ENCODE measurements at regions not wholly inside any gene's neighbourhood (a gene's known extent, or its start where the extent isn't known, plus 50 kb on each side); places are given as distances from the start of the nearest gene placed in this dataset.
"Not testable (repeated sequence)": the region's sequence is repeated elsewhere in the genome, so short reads cannot be mapped to it uniquely, and the experiment has no call there.

DNA sequence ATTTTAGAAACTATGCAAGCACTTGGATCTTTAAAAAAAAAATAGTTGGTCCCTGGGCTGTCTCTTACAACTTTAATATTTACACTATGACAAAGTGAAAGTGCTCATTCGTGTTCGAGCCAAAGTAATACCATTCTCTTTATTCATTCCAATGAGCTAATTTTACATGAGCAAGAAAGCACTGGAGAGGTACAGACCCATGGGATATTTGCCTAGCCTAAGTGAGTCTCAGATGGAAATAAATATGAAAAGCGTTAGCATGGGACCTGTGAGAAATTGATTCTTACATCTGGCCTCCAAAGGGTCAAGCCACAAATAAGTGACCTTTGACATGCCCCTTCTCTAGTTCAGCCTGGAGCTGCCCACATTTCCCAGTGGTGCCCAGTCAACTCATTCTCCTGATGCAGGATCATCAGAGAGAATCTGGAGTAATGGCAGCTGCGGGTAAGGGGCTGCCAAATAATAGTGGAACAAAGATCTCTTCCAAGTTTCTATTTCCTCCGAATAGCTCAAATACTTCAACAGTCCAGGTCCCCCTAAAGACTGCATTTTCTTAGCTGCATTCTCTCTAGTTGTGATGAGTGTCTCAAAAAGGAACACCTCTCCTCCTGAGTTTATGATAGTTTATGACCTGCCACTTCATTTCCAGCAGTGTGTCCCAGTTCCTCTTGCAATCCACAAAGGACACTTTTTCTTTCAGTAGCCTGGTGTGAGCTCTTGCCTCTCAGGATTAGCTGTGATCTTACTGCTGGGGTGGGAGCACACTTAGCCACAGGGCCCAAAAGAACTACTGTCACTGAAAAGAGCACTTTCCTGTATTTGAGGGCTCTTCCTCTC, 208.2 kb downstream of the DAD1 start:
- no peak for TF ChIP-seq JUND (IDR thresholded peaks at IDR 0.05; ENCODE audit: low read depth)
- in situ Hi-C loops (cut with HindIII; ENCODE audit: low pct_unique_long_range_greater_than_20kb, low sequenced_read_pairs): no loop called here
- no peak for DNase-seq (ENCODE audit: low read depth in 1 of 2, low spot score in 1 of 2)

DNA sequence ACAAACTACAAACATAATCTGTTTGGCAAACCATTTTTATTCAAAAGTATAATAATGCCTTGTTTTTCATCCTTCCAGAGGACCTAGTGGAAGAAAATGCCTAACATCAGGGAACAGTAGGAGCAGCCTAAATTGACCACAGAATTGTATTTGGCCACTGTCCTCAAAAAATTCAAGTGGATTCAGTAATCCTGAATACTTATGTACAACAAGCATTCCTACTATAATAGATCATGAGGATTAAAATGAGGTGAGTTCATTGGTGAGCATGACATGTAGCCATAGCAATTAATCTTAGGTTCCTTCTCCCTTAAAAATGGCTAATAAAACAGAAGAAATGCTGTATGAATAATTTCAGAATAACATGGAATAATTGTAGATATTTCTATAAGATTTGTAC, 209.3 kb downstream of the DAD1 start:
- TF ChIP-seq JUND (IDR thresholded peaks at IDR 0.05; ENCODE audit: low read depth): no peak
- in situ Hi-C loops (cut with HindIII; ENCODE audit: low pct_unique_long_range_greater_than_20kb, low sequenced_read_pairs): no loop called here
- no peak for DNase-seq (ENCODE audit: low read depth in 1 of 2, low spot score in 1 of 2)

DNA sequence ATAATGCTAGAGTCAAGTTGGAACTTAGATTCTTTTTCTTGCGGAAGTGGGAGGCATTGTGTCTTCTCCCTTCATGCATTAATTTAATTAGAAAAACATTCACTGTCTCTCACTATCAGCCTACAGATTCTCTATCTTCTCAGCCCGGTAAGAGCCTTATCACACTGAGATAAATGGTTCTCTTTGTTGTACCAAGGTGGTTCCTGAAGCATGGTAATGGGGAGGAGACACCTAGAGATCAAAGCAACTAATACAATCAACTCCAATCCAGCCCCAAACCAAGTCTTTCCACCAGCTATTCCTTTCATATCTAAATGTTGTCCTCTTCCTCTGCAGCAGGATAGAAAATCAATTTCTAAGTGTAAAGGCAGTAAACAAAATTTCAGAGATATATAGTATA, 210.8 kb downstream of the DAD1 start:
- in situ Hi-C loops (cut with HindIII; ENCODE audit: low pct_unique_long_range_greater_than_20kb, low sequenced_read_pairs): no loop called here

DNA sequence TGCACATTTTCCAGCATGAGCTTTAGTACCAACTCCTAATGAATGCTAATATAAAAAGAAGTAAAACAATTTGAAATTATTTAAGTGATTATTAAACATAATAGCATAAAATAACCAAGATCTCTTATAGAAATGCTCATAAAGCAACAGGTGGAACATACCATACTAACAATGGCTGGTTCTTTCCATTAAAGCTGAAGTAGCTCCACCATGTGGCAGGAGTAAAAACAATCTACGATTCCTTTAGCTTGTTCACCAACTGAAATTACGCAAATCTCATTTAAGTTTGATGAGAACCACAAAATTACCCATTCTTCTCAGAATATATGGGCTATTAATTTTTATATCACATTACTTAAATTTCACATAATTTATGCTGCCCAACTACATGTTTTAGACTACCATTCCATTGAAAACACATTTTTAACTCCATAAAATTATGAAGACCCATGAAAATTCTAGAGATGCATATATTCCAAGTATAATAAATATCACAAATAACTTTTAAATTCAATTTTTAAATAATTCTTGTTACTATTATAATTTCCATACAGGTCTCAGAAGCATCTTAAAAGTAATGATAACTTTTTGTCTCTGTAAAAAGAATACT, 213.6 kb downstream of the DAD1 start:
- no peak for TF ChIP-seq JUND (IDR thresholded peaks at IDR 0.05; ENCODE audit: low read depth)
- in situ Hi-C loops (cut with HindIII; ENCODE audit: low pct_unique_long_range_greater_than_20kb, low sequenced_read_pairs): no loop called here
- DNase-seq (ENCODE audit: low read depth in 1 of 2, low spot score in 1 of 2): peak; percentile 9 to 67

More for the DNA sequence above, 210.8 kb downstream of the DAD1 start:
- TF ChIP-seq JUND (IDR thresholded peaks at IDR 0.05; ENCODE audit: low read depth): no peak
- no peak for DNase-seq (ENCODE audit: low read depth in 1 of 2, low spot score in 1 of 2)

DNA sequence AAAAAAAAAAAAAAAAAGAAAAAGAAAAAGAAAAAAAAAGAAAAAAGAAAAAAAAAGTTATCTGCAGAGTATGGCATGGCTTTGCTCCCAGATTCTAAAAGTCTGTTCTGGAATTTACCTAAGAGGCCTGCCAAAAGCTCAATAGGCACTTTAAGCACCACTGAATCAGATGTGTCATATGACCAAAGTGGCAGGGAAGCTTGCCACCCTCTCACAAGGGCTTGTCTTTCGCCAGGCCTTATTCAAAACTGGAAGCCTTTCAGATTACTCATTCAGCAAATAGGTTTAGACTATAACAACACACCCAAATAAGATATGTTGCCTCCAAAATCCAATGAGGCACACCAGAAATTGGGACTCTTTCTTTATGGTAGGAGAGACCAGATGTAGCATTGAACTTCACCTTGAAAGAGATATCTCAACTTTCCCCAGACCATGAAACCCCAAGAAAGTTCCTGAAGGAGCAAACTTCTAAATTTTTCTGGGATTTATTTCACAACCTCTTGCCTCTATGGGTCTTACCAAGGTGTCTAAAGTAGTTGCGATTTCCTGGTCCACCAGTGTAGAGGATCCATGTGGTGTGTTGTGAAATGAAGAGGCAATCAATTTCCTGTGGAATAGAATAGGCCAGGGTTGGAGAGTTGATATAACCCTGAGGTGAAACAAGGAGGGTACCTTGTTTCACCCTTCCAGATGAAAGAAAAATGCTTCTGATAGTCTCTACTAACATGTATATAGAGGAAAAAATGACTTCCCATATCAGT, 218.8 kb downstream of the DAD1 start:
- in situ Hi-C loops (cut with HindIII; ENCODE audit: low pct_unique_long_range_greater_than_20kb, low sequenced_read_pairs): no loop called here
- no peak for TF ChIP-seq JUND (IDR thresholded peaks at IDR 0.05; ENCODE audit: low read depth)
- DNase-seq (ENCODE audit: low read depth in 1 of 2, low spot score in 1 of 2): no peak

DNA sequence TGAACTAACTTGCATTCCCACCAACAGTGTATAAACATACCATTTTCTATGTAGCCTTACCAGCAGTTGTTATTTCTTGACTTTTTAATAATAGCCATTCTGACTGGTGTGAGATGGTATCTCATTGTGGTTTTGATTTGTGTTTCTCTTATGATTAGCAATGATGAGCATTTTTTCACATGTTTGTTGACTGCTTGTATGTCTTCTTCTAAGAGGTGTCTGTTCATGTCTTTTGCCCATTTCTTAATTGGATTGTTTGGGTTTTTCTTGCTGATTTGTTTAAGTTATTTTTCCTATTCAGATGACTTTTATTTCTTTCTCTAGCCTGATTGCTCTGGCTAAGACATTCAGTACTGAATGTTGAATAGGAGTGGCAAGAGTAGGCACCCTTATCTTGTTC, 230.3 kb downstream of the DAD1 start:
- no peak for TF ChIP-seq JUND (IDR thresholded peaks at IDR 0.05; ENCODE audit: low read depth)
- no peak for DNase-seq (ENCODE audit: low read depth in 1 of 2, low spot score in 1 of 2)
- in situ Hi-C loops (cut with HindIII; ENCODE audit: low pct_unique_long_range_greater_than_20kb, low sequenced_read_pairs): no loop called here

DNA sequence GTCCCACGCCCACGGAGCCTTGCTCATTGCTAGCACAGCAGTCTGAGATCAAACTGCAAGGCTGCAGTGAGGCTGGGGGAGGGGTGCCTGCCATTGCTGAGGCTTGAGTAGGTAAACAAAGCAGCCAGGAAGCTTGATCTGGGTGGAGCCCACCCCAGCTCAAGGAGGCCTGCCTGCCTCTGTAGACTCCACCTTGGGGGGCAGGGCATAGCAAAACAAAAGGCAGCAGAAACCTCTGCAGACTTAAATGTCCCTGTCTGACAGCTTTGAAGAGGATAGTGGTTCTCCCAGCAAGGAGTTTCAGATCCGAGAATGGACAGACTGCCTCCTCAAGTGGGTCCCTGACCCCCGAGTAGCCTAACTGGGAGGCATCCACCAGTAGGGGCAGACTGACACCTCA, 239.7 kb downstream of the DAD1 start:
- DNase-seq (ENCODE audit: low read depth in 1 of 2, low spot score in 1 of 2); in situ Hi-C loops (cut with HindIII; ENCODE audit: low pct_unique_long_range_greater_than_20kb, low sequenced_read_pairs): not testable (repeated sequence)

DNA sequence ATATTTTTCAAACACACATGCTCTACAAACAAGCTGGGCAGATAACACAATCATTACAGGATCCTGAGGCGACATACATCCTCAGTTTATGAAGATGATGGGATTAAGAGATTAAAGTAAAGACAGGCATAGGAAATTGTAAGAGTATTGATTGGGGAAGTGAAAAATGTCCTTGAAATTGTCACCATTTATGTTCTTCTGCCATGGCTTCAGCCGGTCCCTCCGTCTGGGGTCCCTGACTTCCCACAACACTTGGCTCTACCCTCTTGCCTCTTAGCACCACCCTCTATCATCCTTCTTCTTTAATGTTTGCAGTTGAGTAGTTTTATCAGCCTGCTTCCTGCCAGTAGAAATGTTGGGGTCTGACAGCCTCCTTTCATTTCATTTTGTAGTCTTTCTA, 244.4 kb downstream of the DAD1 start:
- DNase-seq (ENCODE audit: low read depth in 1 of 2, low spot score in 1 of 2): no peak
- no peak for TF ChIP-seq JUND (IDR thresholded peaks at IDR 0.05; ENCODE audit: low read depth)
- in situ Hi-C loops (cut with HindIII; ENCODE audit: low pct_unique_long_range_greater_than_20kb, low sequenced_read_pairs): no loop called here

DNA sequence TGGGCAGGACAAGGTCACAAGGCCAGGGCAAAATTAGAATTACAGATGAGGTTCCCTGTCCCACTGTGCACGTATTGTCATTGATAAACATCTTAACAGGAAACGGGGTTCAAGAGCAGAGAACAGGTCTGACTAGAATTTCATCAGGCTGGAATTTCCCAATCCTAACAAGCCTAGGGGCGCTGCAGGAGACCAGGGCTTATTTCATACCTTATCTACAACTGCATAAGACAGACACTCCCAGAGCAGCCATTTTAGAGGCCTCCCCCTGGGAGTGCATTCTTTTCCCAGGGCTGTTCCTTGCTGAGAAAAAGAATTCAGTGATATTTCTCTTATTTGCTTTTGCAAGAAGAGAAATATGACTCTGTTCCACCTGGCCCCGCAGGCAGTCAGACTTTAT, 244.8 kb downstream of the DAD1 start:
- in situ Hi-C loops (cut with HindIII; ENCODE audit: low pct_unique_long_range_greater_than_20kb, low sequenced_read_pairs): not testable (repeated sequence)
- DNase-seq (ENCODE audit: low read depth in 1 of 2, low spot score in 1 of 2): peak in 1 of 2 experiments; percentile 16

DNA sequence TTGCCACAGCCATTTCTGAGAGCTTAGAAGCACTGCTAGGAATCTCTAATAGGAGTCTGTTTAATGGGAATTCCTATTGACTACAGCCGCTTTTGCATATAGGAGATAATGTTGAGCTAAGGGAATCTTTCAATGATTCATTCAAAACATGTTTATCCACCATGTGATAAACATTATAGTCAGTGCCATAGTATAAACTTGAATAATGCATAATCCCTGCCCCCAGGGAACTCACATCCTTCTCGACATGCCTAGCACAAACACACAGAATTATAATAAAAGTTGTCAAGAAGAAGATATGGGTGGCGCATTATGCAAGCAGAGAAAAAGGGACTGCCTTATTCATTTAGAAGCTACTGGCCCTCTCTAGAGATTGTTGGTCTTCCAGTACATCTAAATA, 248.0 kb downstream of the DAD1 start:
- no peak for TF ChIP-seq JUND (IDR thresholded peaks at IDR 0.05; ENCODE audit: low read depth)
- in situ Hi-C loops (cut with HindIII; ENCODE audit: low pct_unique_long_range_greater_than_20kb, low sequenced_read_pairs): no loop called here
- DNase-seq (ENCODE audit: low read depth in 1 of 2, low spot score in 1 of 2): no peak

DNA sequence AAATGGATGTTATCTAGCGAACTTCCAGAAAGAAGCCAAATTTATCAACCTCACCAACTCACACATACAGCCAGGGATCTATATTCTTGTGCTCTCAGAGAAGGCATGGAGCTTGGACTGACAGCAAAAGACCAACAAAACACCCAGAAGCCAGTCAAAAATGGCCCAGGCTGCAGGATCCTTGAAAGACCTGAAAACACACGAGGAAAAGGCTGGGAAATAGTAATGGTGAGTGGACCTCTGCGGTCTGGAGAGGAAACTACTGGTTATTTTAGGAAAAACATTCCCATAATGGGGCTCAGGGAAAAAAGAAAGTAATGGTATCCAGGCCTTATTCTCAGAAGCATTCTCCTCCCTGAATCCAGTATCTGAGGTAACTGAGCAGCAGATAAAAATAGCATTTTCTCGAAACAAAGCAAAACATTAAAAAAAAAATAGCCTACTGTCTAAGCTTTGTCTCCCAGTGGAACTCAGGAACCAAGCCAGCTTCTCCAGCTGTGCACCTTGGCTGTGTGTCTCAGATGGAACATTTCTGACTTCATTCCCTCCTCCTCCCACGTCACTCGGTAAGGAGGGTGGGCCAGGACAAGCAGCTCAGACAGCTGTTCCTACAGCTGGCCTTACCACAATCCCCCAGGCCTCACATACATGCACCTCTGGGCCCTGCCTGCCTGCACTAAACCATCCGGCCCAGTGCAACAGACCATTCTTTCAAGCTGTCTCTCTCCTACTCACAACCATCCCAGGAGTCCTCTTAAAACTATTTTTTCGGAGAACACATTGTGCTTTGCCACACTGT, 249.9 kb downstream of the DAD1 start:
- DNase-seq (ENCODE audit: low read depth in 1 of 2, low spot score in 1 of 2): no peak
- no peak for TF ChIP-seq JUND (IDR thresholded peaks at IDR 0.05; ENCODE audit: low read depth)
- in situ Hi-C loops (cut with HindIII; ENCODE audit: low pct_unique_long_range_greater_than_20kb, low sequenced_read_pairs): no loop called here

DNA sequence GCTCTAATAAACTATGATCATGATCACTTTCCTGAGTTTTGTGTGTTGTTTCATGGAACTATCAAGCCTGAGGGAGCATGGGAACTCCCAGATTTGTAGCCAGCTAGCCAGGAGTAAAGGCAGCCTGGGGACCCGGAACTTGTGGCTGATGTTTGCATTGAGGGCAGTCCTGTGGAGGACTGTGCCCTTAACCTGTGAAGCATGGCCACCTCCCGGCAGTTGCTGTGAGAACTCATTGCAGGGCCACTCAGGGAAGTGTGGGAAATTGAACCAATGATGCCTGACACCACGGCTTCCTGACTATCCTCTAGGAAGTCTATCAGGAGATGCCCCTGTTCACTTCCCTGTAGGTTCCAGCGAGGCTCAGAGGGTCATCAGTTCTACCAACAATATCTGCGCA, 250.6 kb downstream of the DAD1 start:
- no peak for TF ChIP-seq JUND (IDR thresholded peaks at IDR 0.05; ENCODE audit: low read depth)
- in situ Hi-C loops (cut with HindIII; ENCODE audit: low pct_unique_long_range_greater_than_20kb, low sequenced_read_pairs): no loop called here
- DNase-seq (ENCODE audit: low read depth in 1 of 2, low spot score in 1 of 2): no peak
